Panc1 (cell line): ENCODE measurements at regions not wholly inside any gene's neighbourhood (a gene's known extent, or its start where the extent isn't known, plus 50 kb on each side); places are given as distances from the start of the nearest gene placed in this dataset.

Experiments used
- POLR2AphosphoS5 ChIP-seq: IDR thresholded peaks from 2 replicates; pipeline ENCODE4 v1.6.1; 2012; ENCODE audit warnings: mild to moderate bottlenecking, low read depth, low read length, moderate library complexity
- REST ChIP-seq, 2 experiments: IDR thresholded peaks; 2 replicates each; pipeline ENCODE4 v1.6.1; 2011 to 2012; ENCODE audit warnings: low read depth in 2 of 2, control low read depth in 1 of 2, low read length in 1 of 2, mild to moderate bottlenecking in 1 of 2, moderate library complexity in 1 of 2; ENCODE audit not compliant: insufficient read depth in 1 of 2
- SIN3A ChIP-seq: IDR thresholded peaks from 2 replicates; pipeline ENCODE4 v1.6.1; 2012; ENCODE audit warnings: low read depth, mild to moderate bottlenecking, low read length, moderate library complexity, borderline replicate concordance; ENCODE audit not compliant: insufficient read depth
- TCF7L2 ChIP-seq: IDR thresholded peaks from 2 replicates; pipeline ENCODE4 v1.6.1; 2011; ENCODE audit warnings: mild to moderate bottlenecking, low read depth, low read length, inconsistent platforms
- TF ChIP-seq, protein P1 (sequence below): fragments of 450-650 bp; IDR thresholded peaks from 2 replicates; pipeline ENCODE4 v1.5.1; 2017; ENCODE audit warnings: mild to moderate bottlenecking

DNA sequence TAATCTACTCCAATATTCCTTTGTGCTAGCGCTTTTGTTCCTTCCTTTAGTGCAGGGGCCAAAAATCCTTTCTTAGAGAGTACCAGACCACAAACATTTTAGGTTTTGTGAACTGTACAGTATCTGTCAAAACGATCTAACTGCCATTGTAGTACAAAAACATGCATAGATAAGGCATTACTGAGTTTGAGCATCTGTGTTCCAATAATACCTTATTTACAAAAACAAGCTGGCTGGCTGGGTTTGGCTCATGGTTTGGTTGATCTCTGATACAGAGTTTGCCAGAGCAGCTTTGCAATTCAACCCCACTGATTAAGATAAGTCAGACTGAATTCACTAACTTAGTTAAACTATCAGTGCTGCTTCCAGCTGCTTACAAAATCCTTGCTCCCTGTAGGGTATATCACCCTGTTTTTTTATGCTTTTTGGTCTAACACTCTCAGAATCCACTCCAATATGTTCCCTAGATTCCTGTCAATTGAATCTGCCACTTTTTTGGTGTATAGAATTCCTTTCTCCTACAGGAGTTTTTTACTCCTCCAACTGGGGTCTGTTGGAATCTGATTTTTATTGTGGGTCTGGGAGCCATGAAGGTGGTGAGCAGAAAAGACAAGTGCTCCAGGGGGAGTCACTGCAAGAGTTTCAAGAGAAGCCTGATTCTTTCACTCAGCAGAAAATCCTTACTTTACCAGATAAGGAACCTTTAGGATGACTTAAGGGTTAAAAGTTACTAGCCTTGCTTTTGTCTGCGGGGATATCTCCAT lies 1399.4 kb downstream of the EFNB2 start:
- TF ChIP-seq, protein P1, sequence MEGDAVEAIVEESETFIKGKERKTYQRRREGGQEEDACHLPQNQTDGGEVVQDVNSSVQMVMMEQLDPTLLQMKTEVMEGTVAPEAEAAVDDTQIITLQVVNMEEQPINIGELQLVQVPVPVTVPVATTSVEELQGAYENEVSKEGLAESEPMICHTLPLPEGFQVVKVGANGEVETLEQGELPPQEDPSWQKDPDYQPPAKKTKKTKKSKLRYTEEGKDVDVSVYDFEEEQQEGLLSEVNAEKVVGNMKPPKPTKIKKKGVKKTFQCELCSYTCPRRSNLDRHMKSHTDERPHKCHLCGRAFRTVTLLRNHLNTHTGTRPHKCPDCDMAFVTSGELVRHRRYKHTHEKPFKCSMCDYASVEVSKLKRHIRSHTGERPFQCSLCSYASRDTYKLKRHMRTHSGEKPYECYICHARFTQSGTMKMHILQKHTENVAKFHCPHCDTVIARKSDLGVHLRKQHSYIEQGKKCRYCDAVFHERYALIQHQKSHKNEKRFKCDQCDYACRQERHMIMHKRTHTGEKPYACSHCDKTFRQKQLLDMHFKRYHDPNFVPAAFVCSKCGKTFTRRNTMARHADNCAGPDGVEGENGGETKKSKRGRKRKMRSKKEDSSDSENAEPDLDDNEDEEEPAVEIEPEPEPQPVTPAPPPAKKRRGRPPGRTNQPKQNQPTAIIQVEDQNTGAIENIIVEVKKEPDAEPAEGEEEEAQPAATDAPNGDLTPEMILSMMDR = no peak
- TF ChIP-seq REST (IDR thresholded peaks at IDR 0.05; ENCODE audit: insufficient read depth in 1 of 2, low read depth in 2 of 2, low read length in 1 of 2) = no peak
- TF ChIP-seq SIN3A = no peak
- no peak for TF ChIP-seq POLR2AphosphoS5
- TF ChIP-seq TCF7L2 = no peak
